CD8-positive, alpha-beta memory T cell (primary cell): ENCODE measurements at regions not wholly inside any gene's neighbourhood (a gene's known extent, or its start where the extent isn't known, plus 50 kb on each side); places are given as distances from the start of the nearest gene placed in this dataset.
"Not testable (repeated sequence)": the region's sequence is repeated elsewhere in the genome, so short reads cannot be mapped to it uniquely, and the experiment has no call there.

Source experiments
- CTCF ChIA-PET: fragments of 350-600 bp; sonication (Branson Sonifier 250); formaldehyde crosslinking; loops from one replicate; lab custom pipeline; 2021; ENCODE audit warnings: antibody characterized with exemption; lab: Charles Lee
- POLR2A ChIA-PET: fragments of 350-600 bp; sonication (Branson Sonifier 250); formaldehyde crosslinking; loops from one replicate; lab custom pipeline; 2021; ENCODE audit warnings: antibody characterized with exemption; lab: Charles Lee
- DNase-seq, 5 donors: peaks; one replicate each; pipeline versions ENCODE4 v3.0.0 to v3.0.0-alpha.2; 2020 to 2022; ENCODE audit warnings: mixed read lengths in 1 of 5
- H3K27ac ChIP-seq: one replicate; pipeline ENCODE4 v1.7.0; 2013; ENCODE audit warnings: low read depth, mild to moderate bottlenecking, low read length, moderate library complexity
- H3K27me3 ChIP-seq: 2 replicates; pipeline ENCODE4 v1.7.0; 2013; ENCODE audit warnings: low read length, mild to moderate bottlenecking; ENCODE audit not compliant: insufficient read depth, poor library complexity, severe bottlenecking
- H3K36me3 ChIP-seq: 2 replicates; pipeline ENCODE4 v1.7.0; 2013; ENCODE audit warnings: mild to moderate bottlenecking, low read length, moderate library complexity; ENCODE audit not compliant: insufficient read depth
- H3K4me1 ChIP-seq: 2 replicates; pipeline ENCODE4 v1.7.0; 2013; ENCODE audit warnings: mild to moderate bottlenecking, low read length, moderate library complexity; ENCODE audit not compliant: insufficient read depth
- H3K4me3 ChIP-seq: 2 replicates; pipeline ENCODE4 v1.7.0; 2013; ENCODE audit warnings: mild to moderate bottlenecking, low read length
- H3K9me3 ChIP-seq: 2 replicates; pipeline ENCODE4 v1.7.0; 2013; ENCODE audit warnings: mild to moderate bottlenecking, low read length
- H3K27ac Mint-ChIP-seq, 8 donors: one replicate each; pipeline ENCODE4 v1.8.0; 2020 to 2021; ENCODE audit warnings: mixed read lengths in 8 of 8, mild to moderate bottlenecking in 6 of 8, inconsistent platforms in 3 of 8, moderate library complexity in 3 of 8
- H3K27me3 Mint-ChIP-seq, 2 donors: one replicate each; pipeline ENCODE4 v1.8.0; 2020 to 2021; ENCODE audit warnings: mixed read lengths in 2 of 2, mild to moderate bottlenecking in 1 of 2, moderate library complexity in 1 of 2
- H3K36me3 Mint-ChIP-seq, 3 donors: one replicate each; pipeline ENCODE4 v1.8.0; 2020 to 2021; ENCODE audit warnings: mixed read lengths in 3 of 3, inconsistent platforms in 1 of 3, mild to moderate bottlenecking in 1 of 3
- H3K4me1 Mint-ChIP-seq, 3 donors: one replicate each; pipeline ENCODE4 v1.8.0; 2020 to 2021; ENCODE audit warnings: mixed read lengths in 3 of 3, inconsistent platforms in 1 of 3, mild to moderate bottlenecking in 1 of 3
- H3K4me3 Mint-ChIP-seq, 7 donors: one replicate each; pipeline ENCODE4 v1.8.0; 2020 to 2021; ENCODE audit warnings: mixed read lengths in 7 of 7, mild to moderate bottlenecking in 6 of 7, moderate library complexity in 4 of 7, inconsistent platforms in 2 of 7
- H3K9me3 Mint-ChIP-seq, 5 donors: one replicate each; pipeline ENCODE4 v1.8.0; 2020 to 2022; ENCODE audit warnings: mixed read lengths in 5 of 5, mild to moderate bottlenecking in 3 of 5, moderate library complexity in 2 of 5, inconsistent platforms in 1 of 5

DNA sequence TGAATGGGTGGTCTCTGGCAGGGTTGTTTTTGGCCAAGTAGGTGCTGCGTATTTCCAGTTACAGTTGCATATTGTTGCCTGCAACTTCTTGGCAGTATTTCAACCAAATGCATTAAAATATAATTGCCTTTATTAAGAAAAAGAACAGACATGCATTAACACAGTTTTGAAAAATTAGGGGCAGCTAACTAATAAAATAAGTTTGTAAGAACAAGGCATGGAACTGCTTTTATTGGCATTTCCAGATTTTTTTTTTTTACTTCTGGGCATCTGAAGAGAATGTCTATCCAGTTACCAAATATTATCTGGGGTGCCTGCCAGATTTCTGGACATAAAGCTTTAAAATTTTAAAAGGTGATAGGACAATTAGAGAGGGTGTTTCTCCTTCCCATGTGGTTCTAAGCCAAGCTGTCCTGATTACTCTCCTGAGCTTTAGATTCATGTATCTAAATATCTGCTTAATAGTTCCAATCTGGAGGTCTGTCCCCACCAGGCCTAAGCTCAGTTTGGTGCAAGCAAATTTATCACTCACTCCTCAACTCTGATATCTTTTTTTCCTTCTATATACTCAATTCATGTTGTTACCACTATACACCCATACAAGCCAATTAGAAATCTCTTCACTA is 553.3 kb upstream of the USP24 start:
- H3K4me3 ChIP-seq, result no peak overlapping the region
- ChIA-PET POLR2A (no interaction called here), CTCF (no interaction called here)
- H3K27ac ChIP-seq, result no peak overlapping the region
- H3K4me1 ChIP-seq, result no peaks in the 10 kb centered on the region
- no peaks in the 10 kb centered on the region for H3K9me3 ChIP-seq
- Mint-ChIP-seq H3K9me3 (peaks cover 0 to 8% (median 0%) of the 10 kb centered on the region in 5 donors), H3K4me3 (no peak overlapping the region), H3K36me3 (no peaks in the 10 kb centered on the region), H3K4me1 (no peaks in the 10 kb centered on the region), H3K27ac (no peak overlapping the region), H3K27me3 (no peaks in the 10 kb centered on the region)
- DNase-seq, result no peak
- H3K27me3 ChIP-seq, result no peaks in the 10 kb centered on the region
- H3K36me3 ChIP-seq, result no peaks in the 10 kb centered on the region

DNA sequence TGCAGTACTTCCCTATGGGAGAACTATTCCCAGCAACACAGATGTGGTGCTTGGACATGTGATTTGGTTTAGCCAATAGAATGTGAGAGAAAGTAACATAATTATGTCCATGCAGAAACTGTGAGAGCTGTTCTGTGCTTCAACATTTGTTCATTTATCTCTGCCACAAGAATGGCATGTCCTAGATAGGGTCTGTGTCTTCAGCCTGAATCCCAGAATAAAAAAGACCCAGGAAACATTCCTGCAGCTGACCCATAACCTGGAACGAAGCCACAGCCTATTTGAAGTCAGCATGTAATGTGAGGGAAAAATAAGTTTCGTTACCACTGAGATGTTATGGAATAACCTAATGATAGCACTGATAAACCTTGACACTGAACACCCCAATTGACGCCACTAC is 552.0 kb upstream of the USP24 start:
- H3K27ac Mint-ChIP-seq, result no peak overlapping the region
- H3K27ac ChIP-seq, result no peak overlapping the region
- no peaks in the 10 kb centered on the region for H3K27me3 ChIP-seq
- H3K36me3 Mint-ChIP-seq, result no peaks in the 10 kb centered on the region
- ChIA-PET POLR2A (no interaction called here), CTCF (no interaction called here)
- no peaks in the 10 kb centered on the region for H3K4me1 Mint-ChIP-seq
- no peaks in the 10 kb centered on the region for H3K36me3 ChIP-seq
- DNase-seq, result no peak
- H3K9me3 Mint-ChIP-seq, result peaks cover 0 to 8% (median 0%) of the 10 kb centered on the region in 5 donors
- H3K9me3 ChIP-seq, result no peaks in the 10 kb centered on the region
- no peak overlapping the region for H3K4me3 ChIP-seq
- no peaks in the 10 kb centered on the region for H3K27me3 Mint-ChIP-seq
- H3K4me1 ChIP-seq, result no peaks in the 10 kb centered on the region
- H3K4me3 Mint-ChIP-seq, result no peak overlapping the region

DNA sequence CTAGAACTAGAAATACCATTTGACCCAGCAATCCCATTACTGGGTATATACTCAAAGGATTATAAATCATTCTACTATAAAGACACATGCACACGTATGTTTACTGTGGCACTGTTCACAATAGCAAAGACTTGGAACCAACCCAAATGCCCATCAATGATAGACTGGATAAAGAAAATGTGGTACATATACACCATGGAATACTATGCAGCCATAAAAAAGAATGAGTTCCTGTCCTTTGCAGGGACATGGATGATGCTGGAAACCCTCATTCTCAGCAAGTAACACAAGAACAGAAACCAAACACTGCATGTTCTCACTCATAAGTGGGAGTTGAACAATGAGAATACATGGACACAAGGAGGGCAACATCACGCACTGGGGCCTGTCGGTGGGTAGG is 550.3 kb upstream of the USP24 start:
- H3K27me3 ChIP-seq, DNase-seq, POLR2A ChIA-PET, H3K27me3 Mint-ChIP-seq, CTCF ChIA-PET, H3K4me3 ChIP-seq, H3K4me1 ChIP-seq, H3K4me3 Mint-ChIP-seq, H3K9me3 Mint-ChIP-seq, H3K9me3 ChIP-seq, H3K4me1 Mint-ChIP-seq, H3K36me3 ChIP-seq, H3K27ac ChIP-seq, H3K27ac Mint-ChIP-seq, H3K36me3 Mint-ChIP-seq: not testable (repeated sequence)

DNA sequence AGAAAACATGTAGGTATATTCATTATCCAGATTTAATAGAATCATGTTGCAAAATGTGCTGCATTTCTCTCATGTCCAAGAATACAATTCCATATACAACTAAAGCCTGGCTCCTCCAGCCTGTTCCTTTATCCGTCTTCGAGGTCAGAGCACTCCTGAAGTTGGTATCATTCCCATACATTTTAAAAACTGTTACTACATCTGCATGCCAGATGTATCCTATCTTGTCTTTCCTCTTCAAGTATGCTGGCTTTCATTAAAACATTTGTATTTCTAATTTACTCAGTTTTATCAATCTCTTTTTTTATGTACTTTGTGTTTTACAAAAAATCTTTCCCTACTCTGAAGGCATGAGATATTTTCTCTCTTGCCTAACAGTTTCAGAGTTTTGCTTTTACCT is 536.6 kb upstream of the USP24 start:
- Histone ChIP-seq H3K27ac (no peak overlapping the region), H3K4me3 (no peak overlapping the region), H3K9me3 (no peaks in the 10 kb centered on the region), H3K36me3 (no peaks in the 10 kb centered on the region), H3K27me3 (no peaks in the 10 kb centered on the region), H3K4me1 (no peaks in the 10 kb centered on the region)
- H3K4me1 Mint-ChIP-seq, result no peaks in the 10 kb centered on the region
- ChIA-PET CTCF (no interaction called here), POLR2A (no interaction called here)
- no peaks in the 10 kb centered on the region for H3K36me3 Mint-ChIP-seq
- no peak overlapping the region for H3K27ac Mint-ChIP-seq
- H3K27me3 Mint-ChIP-seq, result peaks cover 7 to 10% of the 10 kb centered on the region in 2 donors
- H3K4me3 Mint-ChIP-seq, result no peak overlapping the region
- peaks cover 0 to 11% (median 1%) of the 10 kb centered on the region in 5 donors for H3K9me3 Mint-ChIP-seq
- no peak for DNase-seq

DNA sequence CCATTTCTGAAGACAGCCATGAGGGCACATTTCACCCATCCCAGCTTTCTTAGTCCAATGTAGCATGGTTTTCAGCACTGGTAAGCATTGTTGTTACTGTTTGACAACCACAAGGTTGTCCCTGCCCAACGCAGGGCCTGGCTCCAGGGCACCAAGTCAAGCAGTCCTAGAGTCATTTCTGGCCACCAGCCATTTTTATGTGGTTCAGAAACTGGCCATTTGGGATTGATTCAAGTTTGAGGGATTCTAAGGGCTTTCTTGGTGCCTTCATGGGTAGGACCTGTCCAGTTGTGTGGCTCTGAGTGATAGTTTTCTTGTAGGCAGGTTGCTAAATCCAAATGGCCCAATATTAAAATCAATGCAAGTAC is 535.4 kb upstream of the USP24 start:
- H3K27ac Mint-ChIP-seq, result no peak overlapping the region
- no peaks in the 10 kb centered on the region for H3K4me1 Mint-ChIP-seq
- POLR2A ChIA-PET, result no interaction called here
- Histone ChIP-seq H3K9me3 (no peaks in the 10 kb centered on the region), H3K4me3 (no peak overlapping the region), H3K27ac (no peak overlapping the region), H3K27me3 (no peaks in the 10 kb centered on the region), H3K4me1 (no peaks in the 10 kb centered on the region), H3K36me3 (no peaks in the 10 kb centered on the region)
- H3K36me3 Mint-ChIP-seq, result no peaks in the 10 kb centered on the region
- H3K4me3 Mint-ChIP-seq, result no peak overlapping the region
- CTCF ChIA-PET, result no interaction called here
- peaks cover 10% of the 10 kb centered on the region in 2 donors for H3K27me3 Mint-ChIP-seq
- DNase-seq, result no peak
- H3K9me3 Mint-ChIP-seq, result peaks cover 0 to 7% (median 4%) of the 10 kb centered on the region in 5 donors

DNA sequence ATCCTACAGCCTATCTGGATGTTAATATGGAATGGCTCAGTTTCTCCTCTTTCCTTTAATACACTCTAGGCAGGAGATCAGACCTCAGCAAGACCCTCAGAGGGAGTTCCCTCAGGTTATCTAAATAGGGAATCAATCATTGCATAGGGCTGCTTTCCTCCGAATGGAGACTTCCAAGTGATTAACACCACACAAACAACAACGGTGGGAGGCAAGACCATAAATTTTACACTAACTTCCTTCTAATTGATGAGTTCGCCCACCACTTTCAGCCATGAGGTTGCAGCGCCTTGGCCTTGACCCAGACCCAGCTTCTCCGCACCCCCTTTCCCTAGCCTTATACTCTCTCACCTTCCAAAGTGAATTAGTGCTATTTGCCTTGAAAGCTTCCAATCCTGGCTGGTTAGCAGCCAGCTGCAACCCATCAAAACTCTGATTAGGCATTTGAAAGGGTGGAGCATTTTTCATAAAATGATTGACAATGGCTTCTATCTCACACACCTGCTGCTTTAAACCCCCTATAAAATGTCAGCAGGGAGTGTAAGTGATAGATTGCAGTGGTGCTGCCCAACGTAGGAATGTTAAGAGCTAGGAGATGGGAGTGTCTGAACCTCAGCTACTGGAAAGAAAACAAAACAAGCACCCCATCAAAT is 534.9 kb upstream of the USP24 start:
- peaks cover 0 to 7% (median 4%) of the 10 kb centered on the region in 5 donors for H3K9me3 Mint-ChIP-seq
- H3K27me3 Mint-ChIP-seq, result peaks cover 7 to 11% of the 10 kb centered on the region in 2 donors
- Histone ChIP-seq H3K27ac (no peak overlapping the region), H3K4me3 (no peak overlapping the region), H3K27me3 (no peaks in the 10 kb centered on the region), H3K9me3 (no peaks in the 10 kb centered on the region), H3K4me1 (no peaks in the 10 kb centered on the region), H3K36me3 (no peaks in the 10 kb centered on the region)
- ChIA-PET CTCF (no interaction called here), POLR2A (no interaction called here)
- H3K27ac Mint-ChIP-seq, result no peak overlapping the region
- H3K4me3 Mint-ChIP-seq, result no peak overlapping the region
- H3K36me3 Mint-ChIP-seq, result no peaks in the 10 kb centered on the region
- no peak for DNase-seq
- no peaks in the 10 kb centered on the region for H3K4me1 Mint-ChIP-seq

DNA sequence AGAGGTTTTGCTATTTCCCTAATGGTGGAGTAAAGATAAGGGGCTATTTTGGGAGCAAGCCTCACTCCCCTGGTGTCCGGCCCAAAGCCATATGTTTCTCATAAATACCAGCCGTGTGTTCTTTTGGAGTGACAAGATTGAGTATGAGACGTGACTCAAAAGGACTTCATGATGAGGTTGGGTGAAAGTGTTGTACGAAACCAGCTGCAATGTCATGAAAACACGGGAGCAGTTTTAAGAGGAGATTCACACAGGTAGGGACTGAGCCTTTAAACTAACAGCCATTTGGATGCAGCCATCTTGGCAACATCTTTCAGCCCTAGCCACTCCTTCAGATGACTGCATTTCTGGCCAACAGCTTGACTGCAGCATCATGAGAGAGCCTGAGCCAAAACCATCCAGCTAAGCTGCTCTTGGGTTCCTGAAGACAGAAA is 532.3 kb upstream of the USP24 start:
- H3K9me3 ChIP-seq, result no peaks in the 10 kb centered on the region
- H3K4me1 Mint-ChIP-seq, result no peaks in the 10 kb centered on the region
- no peaks in the 10 kb centered on the region for H3K36me3 Mint-ChIP-seq
- DNase-seq, result no peak
- H3K4me3 ChIP-seq, result no peak overlapping the region
- no peak overlapping the region for H3K4me3 Mint-ChIP-seq
- no peak overlapping the region for H3K27ac ChIP-seq
- H3K4me1 ChIP-seq, result no peaks in the 10 kb centered on the region
- peaks cover 6 to 11% of the 10 kb centered on the region in 2 donors for H3K27me3 Mint-ChIP-seq
- CTCF ChIA-PET, result no interaction called here
- H3K36me3 ChIP-seq, result no peaks in the 10 kb centered on the region
- POLR2A ChIA-PET, result no interaction called here
- no peaks in the 10 kb centered on the region for H3K27me3 ChIP-seq
- peaks cover 0 to 10% (median 4%) of the 10 kb centered on the region in 5 donors for H3K9me3 Mint-ChIP-seq
- no peak overlapping the region for H3K27ac Mint-ChIP-seq

DNA sequence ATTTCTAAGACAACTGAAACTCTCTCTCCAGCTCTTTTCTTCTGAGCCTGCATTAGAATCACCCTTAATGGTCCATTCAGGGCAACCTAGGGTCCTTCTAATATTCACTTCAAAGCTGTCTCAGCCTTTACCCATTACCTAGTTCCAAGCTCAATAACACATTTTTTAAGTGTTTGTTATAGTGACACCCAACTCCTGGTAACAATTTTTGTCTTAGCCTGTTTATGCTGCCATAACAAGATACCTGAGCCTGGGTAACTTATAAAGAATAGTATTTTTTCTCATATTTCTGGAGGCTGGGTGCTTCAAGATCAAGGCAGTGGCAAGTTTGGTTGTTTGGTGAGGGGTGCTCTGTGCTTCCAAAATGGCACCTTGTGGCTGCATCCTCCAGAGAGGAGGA is 531.5 kb upstream of the USP24 start:
- H3K36me3 ChIP-seq, result no peaks in the 10 kb centered on the region
- no peaks in the 10 kb centered on the region for H3K4me1 Mint-ChIP-seq
- H3K27me3 ChIP-seq, result no peaks in the 10 kb centered on the region
- no peaks in the 10 kb centered on the region for H3K36me3 Mint-ChIP-seq
- H3K27me3 Mint-ChIP-seq, result peaks cover 6 to 11% of the 10 kb centered on the region in 2 donors
- ChIA-PET POLR2A (no interaction called here), CTCF (no interaction called here)
- H3K27ac Mint-ChIP-seq, result no peak overlapping the region
- no peak for DNase-seq
- no peak overlapping the region for H3K27ac ChIP-seq
- peaks cover 0 to 10% (median 4%) of the 10 kb centered on the region in 5 donors for H3K9me3 Mint-ChIP-seq
- H3K4me3 ChIP-seq, result no peak overlapping the region
- H3K4me3 Mint-ChIP-seq, result no peak overlapping the region
- no peaks in the 10 kb centered on the region for H3K4me1 ChIP-seq
- no peaks in the 10 kb centered on the region for H3K9me3 ChIP-seq
